Mammary epithelial cell (primary cell): ENCODE measurements at regions not wholly inside any gene's neighbourhood (a gene's known extent, or its start where the extent isn't known, plus 50 kb on each side); places are given as distances from the start of the nearest gene placed in this dataset.

Experiments used
- CTCF ChIP-seq, 2 donors: IDR thresholded peaks in 1 of 2; conservative IDR thresholded peaks in 1 of 2; 2 replicates each; pipeline ENCODE4 v1.5.1; 2011 to 2012; ENCODE audit warnings: inconsistent platforms in 2 of 2, low read length in 2 of 2, mild to moderate bottlenecking in 2 of 2, control low read depth in 1 of 2, low read depth in 1 of 2; ENCODE audit not compliant: insufficient read depth in 1 of 2; ENCODE audit errors: extremely low read depth in 1 of 2
- EZH2 ChIP-seq: IDR thresholded peaks from 2 replicates; pipeline ENCODE4 v1.6.1; 2012; ENCODE audit warnings: low read length, inconsistent platforms, borderline replicate concordance

- no peak for TF ChIP-seq CTCF (conservative IDR thresholded peaks at IDR 0.05 in 1 of 2, IDR thresholded peaks at IDR 0.05 in 1 of 2; ENCODE audit: extremely low read depth in 1 of 2, insufficient read depth in 1 of 2, low read depth in 1 of 2, low read length in 2 of 2)
- no peak for TF ChIP-seq EZH2
Observed at GRCh38 chr5:113719549-113719948, 206.1 kb downstream of the YTHDC2 start.
